Neuron (in vitro differentiated cells): ENCODE measurements at regions not wholly inside any gene's neighbourhood (a gene's known extent, or its start where the extent isn't known, plus 50 kb on each side); places are given as distances from the start of the nearest gene placed in this dataset.
"Not testable (repeated sequence)": the region's sequence is repeated elsewhere in the genome, so short reads cannot be mapped to it uniquely, and the experiment has no call there.

ENCODE experiments used
- H2AFZ ChIP-seq: one replicate; pipeline ENCODE4 v1.6.1; 2013; ENCODE audit warnings: low read depth, mild to moderate bottlenecking, inconsistent platforms, low read length, moderate library complexity
- H3K27me3 ChIP-seq: one replicate; pipeline ENCODE4 v1.6.1; 2013; ENCODE audit warnings: low read length; ENCODE audit not compliant: insufficient read depth
- H3K36me3 ChIP-seq: one replicate; pipeline ENCODE4 v1.6.1; 2013; ENCODE audit warnings: low read length; ENCODE audit not compliant: insufficient read depth
- H3K4me1 ChIP-seq: one replicate; pipeline ENCODE4 v1.6.1; 2013; ENCODE audit warnings: low read length; ENCODE audit not compliant: insufficient read depth
- H3K4me3 ChIP-seq: 2 replicates; pipeline ENCODE4 v1.5.1; 2013; ENCODE audit warnings: mild to moderate bottlenecking, low read length, moderate library complexity
- H3K9me3 ChIP-seq: one replicate; pipeline ENCODE4 v1.6.1; 2013; ENCODE audit warnings: low read length

DNA sequence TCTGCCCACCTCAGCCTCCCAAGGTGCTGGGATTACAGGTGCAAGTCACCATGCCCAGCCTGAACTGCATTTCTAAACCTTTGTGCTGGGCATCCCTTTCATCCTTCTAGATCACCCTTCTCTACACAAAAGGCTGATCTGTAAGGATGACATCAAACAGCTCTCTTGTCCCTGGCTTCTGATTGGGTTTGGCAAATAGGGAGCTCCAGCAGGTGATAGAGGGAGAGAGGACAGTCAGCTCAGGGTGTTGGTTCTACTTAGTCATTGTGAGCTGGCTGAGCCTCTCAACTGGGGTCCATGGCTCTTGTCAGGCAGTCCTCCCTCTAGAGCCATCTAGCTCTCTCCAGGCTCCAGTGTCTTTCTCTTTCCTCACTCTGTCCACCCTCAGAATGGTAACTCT is 237.6 kb upstream of the JARID2 start:
- H3K9me3 ChIP-seq = no peaks in the 10 kb centered on the region
- no peaks in the 10 kb centered on the region for H3K36me3 ChIP-seq
- H3K4me1 ChIP-seq = no peaks in the 10 kb centered on the region
- no peak overlapping the region for H2AFZ ChIP-seq
- no peaks in the 10 kb centered on the region for H3K27me3 ChIP-seq
- no peak overlapping the region for H3K4me3 ChIP-seq

GRCh38 chr6:15014958-15015357 is 230.9 kb upstream of the JARID2 start:
- Histone ChIP-seq H3K36me3 (no peaks in the 10 kb centered on the region), H2AFZ (no peak overlapping the region), H3K27me3 (no peaks in the 10 kb centered on the region), H3K9me3 (no peaks in the 10 kb centered on the region), H3K4me1 (peaks cover 6% of the 10 kb centered on the region), H3K4me3 (no peak overlapping the region)

DNA sequence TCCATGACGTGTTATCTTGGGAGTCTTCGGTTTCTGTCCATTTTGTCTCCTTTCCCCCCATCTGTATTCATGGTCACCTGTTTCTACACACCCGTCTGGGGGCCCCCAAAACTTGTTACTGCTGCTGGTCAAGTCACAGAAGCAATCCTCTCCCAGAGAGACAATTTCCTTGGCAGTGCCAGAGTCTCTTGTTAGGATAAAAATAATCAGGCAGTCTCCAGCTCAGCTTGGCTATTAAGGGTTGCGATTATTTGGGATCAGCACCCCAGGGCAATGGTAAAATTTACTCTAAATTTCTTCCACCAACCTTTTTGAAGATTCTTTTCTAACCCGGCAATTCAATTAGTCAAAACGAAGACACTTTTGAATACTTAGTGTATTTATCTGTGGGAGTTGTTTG is 229.1 kb upstream of the JARID2 start:
- no peaks in the 10 kb centered on the region for H3K27me3 ChIP-seq
- peaks cover 6% of the 10 kb centered on the region for H3K4me1 ChIP-seq
- no peaks in the 10 kb centered on the region for H3K9me3 ChIP-seq
- no peak overlapping the region for H3K4me3 ChIP-seq
- no peak overlapping the region for H2AFZ ChIP-seq
- no peaks in the 10 kb centered on the region for H3K36me3 ChIP-seq

- H3K4me1 ChIP-seq = peaks cover 6% of the 10 kb centered on the region
- no peak overlapping the region for H2AFZ ChIP-seq
- no peaks in the 10 kb centered on the region for H3K27me3 ChIP-seq
- no peaks in the 10 kb centered on the region for H3K9me3 ChIP-seq
- H3K36me3 ChIP-seq = no peaks in the 10 kb centered on the region
- H3K4me3 ChIP-seq = no peak overlapping the region
These were observed 228.6 kb upstream of the JARID2 start for GRCh38 chr6:15017261-15017660.

DNA sequence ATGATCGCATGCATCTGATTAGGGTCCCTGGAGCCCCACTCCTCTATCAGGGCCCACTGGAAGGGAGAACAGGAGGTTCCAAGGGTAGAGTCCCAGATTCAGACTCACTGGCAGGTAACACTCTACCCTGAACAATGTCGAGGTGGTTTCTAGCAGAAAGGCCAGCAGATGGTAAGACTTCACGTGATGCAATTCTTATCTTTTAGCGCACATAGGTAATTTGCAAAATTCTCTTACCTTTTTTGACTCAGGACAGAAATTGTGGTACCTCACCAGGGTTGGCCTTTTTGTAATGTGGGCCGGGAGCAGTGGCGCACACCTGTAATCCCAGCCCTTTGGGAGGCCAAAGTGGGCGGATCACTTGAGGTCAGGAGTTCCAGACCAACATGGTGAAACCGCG is 228.1 kb upstream of the JARID2 start:
- Histone ChIP-seq H3K36me3 (no peaks in the 10 kb centered on the region), H3K4me1 (peaks cover 6% of the 10 kb centered on the region), H3K4me3 (no peak overlapping the region), H2AFZ (no peak overlapping the region), H3K27me3 (no peaks in the 10 kb centered on the region), H3K9me3 (no peaks in the 10 kb centered on the region)

- Histone ChIP-seq H3K9me3 (no peaks in the 10 kb centered on the region), H2AFZ (no peak overlapping the region), H3K4me1 (peaks cover 6% of the 10 kb centered on the region), H3K27me3 (no peaks in the 10 kb centered on the region), H3K4me3 (no peak overlapping the region), H3K36me3 (no peaks in the 10 kb centered on the region)
These were observed 225.6 kb upstream of the JARID2 start for GRCh38 chr6:15020119-15020770.

- peaks cover 6% of the 10 kb centered on the region for H3K4me1 ChIP-seq
- H3K9me3 ChIP-seq = no peaks in the 10 kb centered on the region
- H3K36me3 ChIP-seq = no peaks in the 10 kb centered on the region
- no peak overlapping the region for H2AFZ ChIP-seq
- H3K27me3 ChIP-seq = no peaks in the 10 kb centered on the region
- no peak overlapping the region for H3K4me3 ChIP-seq
These were observed 224.8 kb upstream of the JARID2 start for GRCh38 chr6:15021074-15021473.

- H3K27me3 ChIP-seq, H2AFZ ChIP-seq, H3K36me3 ChIP-seq, H3K4me1 ChIP-seq, H3K9me3 ChIP-seq, H3K4me3 ChIP-seq: not testable (repeated sequence)
These were observed 222.9 kb upstream of the JARID2 start for GRCh38 chr6:15023018-15023417.

DNA sequence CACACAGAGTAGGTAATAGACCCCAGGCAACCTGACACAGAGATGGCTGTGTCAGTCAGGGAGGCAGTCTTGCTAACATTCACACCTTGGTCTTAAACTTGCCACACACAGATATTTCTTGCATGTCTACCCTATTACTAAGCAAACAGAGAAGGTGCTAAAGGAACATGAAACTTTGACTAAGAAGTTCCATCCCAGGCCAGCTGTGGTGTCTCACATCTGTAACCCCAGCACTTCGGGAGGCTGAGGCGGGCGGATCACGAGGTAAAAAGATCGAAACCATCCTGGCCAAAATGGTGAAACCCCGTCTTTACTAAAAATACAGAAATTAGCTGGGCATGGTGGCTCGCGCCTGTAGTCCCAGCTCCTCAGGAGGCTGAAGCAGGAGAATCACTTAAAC is 222.4 kb upstream of the JARID2 start:
- no peaks in the 10 kb centered on the region for H3K36me3 ChIP-seq
- no peaks in the 10 kb centered on the region for H3K4me1 ChIP-seq
- no peak overlapping the region for H3K4me3 ChIP-seq
- H2AFZ ChIP-seq = no peak overlapping the region
- H3K9me3 ChIP-seq = no peaks in the 10 kb centered on the region
- no peaks in the 10 kb centered on the region for H3K27me3 ChIP-seq

GRCh38 chr6:15025446-15025845 is 220.4 kb upstream of the JARID2 start:
- no peaks in the 10 kb centered on the region for H3K27me3 ChIP-seq
- H2AFZ ChIP-seq = no peak overlapping the region
- H3K9me3 ChIP-seq = no peaks in the 10 kb centered on the region
- H3K36me3 ChIP-seq = no peaks in the 10 kb centered on the region
- no peak overlapping the region for H3K4me3 ChIP-seq
- no peaks in the 10 kb centered on the region for H3K4me1 ChIP-seq

GRCh38 chr6:15026832-15027231 is 219.0 kb upstream of the JARID2 start:
- Histone ChIP-seq H3K27me3 (no peaks in the 10 kb centered on the region), H3K36me3 (no peaks in the 10 kb centered on the region), H3K9me3 (no peaks in the 10 kb centered on the region), H2AFZ (no peak overlapping the region), H3K4me1 (no peaks in the 10 kb centered on the region), H3K4me3 (no peak overlapping the region)

DNA sequence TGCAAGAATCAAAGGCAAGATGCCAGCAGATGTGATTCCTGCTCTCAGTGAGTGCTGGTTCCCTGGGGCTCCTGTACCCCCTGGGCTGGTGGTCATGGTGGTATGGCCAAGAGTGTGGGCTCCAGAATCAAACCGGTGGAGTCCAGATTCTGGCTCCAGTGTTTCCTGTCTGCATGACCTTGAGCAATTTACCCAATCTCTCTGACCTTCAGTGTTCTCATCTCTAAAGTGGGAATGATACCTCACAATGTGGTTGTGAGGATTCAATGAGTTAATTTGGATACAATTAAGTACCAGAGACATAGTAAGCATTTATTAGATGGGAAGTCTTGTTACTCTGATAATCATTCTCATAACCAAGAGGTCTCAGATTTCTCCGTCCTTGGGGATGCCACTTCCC is 218.4 kb upstream of the JARID2 start:
- Histone ChIP-seq H3K4me1 (no peaks in the 10 kb centered on the region), H3K27me3 (no peaks in the 10 kb centered on the region), H3K9me3 (no peaks in the 10 kb centered on the region), H3K36me3 (no peaks in the 10 kb centered on the region), H2AFZ (no peak overlapping the region), H3K4me3 (no peak overlapping the region)

- no peak overlapping the region for H3K4me3 ChIP-seq
- H2AFZ ChIP-seq = no peak overlapping the region
- no peaks in the 10 kb centered on the region for H3K27me3 ChIP-seq
- no peaks in the 10 kb centered on the region for H3K4me1 ChIP-seq
- no peaks in the 10 kb centered on the region for H3K36me3 ChIP-seq
- no peaks in the 10 kb centered on the region for H3K9me3 ChIP-seq
These were observed 213.9 kb upstream of the JARID2 start for GRCh38 chr6:15032015-15032414.

DNA sequence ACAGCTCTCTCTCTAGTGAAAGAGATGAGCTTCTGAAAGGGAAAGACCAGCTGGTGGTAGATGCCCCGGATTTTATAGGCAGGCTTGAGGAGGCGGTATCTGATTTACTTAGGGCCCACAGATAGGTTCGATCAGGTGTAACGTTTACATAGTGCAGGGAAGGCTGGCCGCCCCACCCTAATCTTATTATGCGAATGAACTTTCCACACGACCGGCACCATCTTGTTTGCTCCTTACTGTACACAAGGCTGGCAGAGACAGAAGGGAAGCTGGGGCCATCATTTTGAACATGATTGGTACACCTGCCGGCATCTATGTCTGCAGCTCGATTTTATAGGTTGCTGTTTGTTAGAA is 212.0 kb upstream of the JARID2 start:
- Histone ChIP-seq H3K9me3 (no peaks in the 10 kb centered on the region), H3K4me1 (no peaks in the 10 kb centered on the region), H3K27me3 (no peaks in the 10 kb centered on the region), H2AFZ (no peak overlapping the region), H3K36me3 (no peaks in the 10 kb centered on the region), H3K4me3 (no peak overlapping the region)
